Endothelial cell of umbilical vein (primary cell): ENCODE measurements at regions not wholly inside any gene's neighbourhood (a gene's known extent, or its start where the extent isn't known, plus 50 kb on each side); places are given as distances from the start of the nearest gene placed in this dataset.

Source experiments
- BruUV-seq: library from RNA; stranded (reverse); fragments of 400-500 nt; replicated peaks from 2 replicates; lab custom pipeline; 2021; lab: Mats Ljungman, UMichigan
- CTCF ChIA-PET: fragments of 300-600, 350-600 bp; sonication (Branson Sonifier 250); formaldehyde crosslinking; loops from one replicate; lab custom pipeline; 2021; ENCODE audit warnings: antibody characterized with exemption, inconsistent platforms; lab: Charles Lee
- POLR2A ChIA-PET: fragments of 300-600, 350-600 bp; sonication (Branson Sonifier 250); formaldehyde crosslinking; loops from one replicate; lab custom pipeline; 2021; ENCODE audit warnings: antibody characterized with exemption, inconsistent platforms; lab: Charles Lee
- DNase-seq: peaks from one replicate; pipeline ENCODE4 v3.0.0-alpha.2; 2011; ENCODE audit warnings: low read depth, low spot score
- FAIRE-seq: peaks from 2 replicates; lab custom pipeline; 2011; peaks lifted over from hg19 to GRCh38; lab: Jason Lieb, UNC
- H2AFZ ChIP-seq: 2 replicates; pipeline ENCODE4 v1.6.0; 2012; ENCODE audit warnings: low read depth, low read length, control low read depth, inconsistent platforms
- H3K27ac ChIP-seq: 2 replicates; pipeline ENCODE4 v1.5.1; 2011; ENCODE audit warnings: low read depth, mild to moderate bottlenecking, control low read depth, low read length, moderate library complexity; ENCODE audit not compliant: insufficient read depth
- H3K27me3 ChIP-seq, 2 experiments: 2 replicates each; pipeline versions ENCODE4 v1.6.0 to v1.6.1; 2011; ENCODE audit warnings: low read length in 2 of 2, mixed read lengths in 1 of 2; ENCODE audit not compliant: control insufficient read depth in 2 of 2, insufficient read depth in 2 of 2
- H3K36me3 ChIP-seq, 2 experiments: 2 replicates in 1 of 2; 3 replicates in 1 of 2; pipeline ENCODE4 v1.5.1; 2011; ENCODE audit warnings: low read length in 2 of 2, mild to moderate bottlenecking in 1 of 2, moderate library complexity in 1 of 2; ENCODE audit not compliant: control insufficient read depth in 2 of 2, insufficient read depth in 2 of 2; ENCODE audit errors: extremely low read depth in 1 of 2
- H3K4me1 ChIP-seq: 3 replicates; pipeline ENCODE4 v1.5.1; 2011; ENCODE audit warnings: mild to moderate bottlenecking, low read length; ENCODE audit not compliant: control insufficient read depth, insufficient read depth; ENCODE audit errors: extremely low read depth
- H3K4me2 ChIP-seq: 2 replicates; pipeline ENCODE4 v1.6.1; 2011; ENCODE audit warnings: low read length, control low read depth, mixed read lengths; ENCODE audit not compliant: insufficient read depth
- H3K4me3 ChIP-seq, 3 experiments: fragments of 200-600 bp in 1 of 3; sonication (generic), shearing (Covaris generic) in 1 of 3; replicated peaks in 1 of 3; 2 replicates each; pipeline ENCODE4 v1.5.1; 2011 to 2016; ENCODE audit warnings: control low read depth in 3 of 3, low read length in 3 of 3, mild to moderate bottlenecking in 2 of 3, inconsistent platforms in 1 of 3, low read depth in 1 of 3, moderate library complexity in 1 of 3; ENCODE audit not compliant: insufficient read depth in 1 of 3
- H3K79me2 ChIP-seq: 2 replicates; pipeline ENCODE4 v1.6.0; 2012; ENCODE audit warnings: low read length, inconsistent platforms; ENCODE audit not compliant: control insufficient read depth, insufficient read depth
- H3K9ac ChIP-seq: replicated peaks from 2 replicates; pipeline ENCODE3; 2011; ENCODE audit warnings: low read length, control low read depth; ENCODE audit not compliant: insufficient read depth; ENCODE audit errors: extremely low read depth
- H3K9me1 ChIP-seq: replicated peaks from 3 replicates; pipeline ENCODE4 v1.6.0; 2011; ENCODE audit warnings: mild to moderate bottlenecking, low read length; ENCODE audit not compliant: control insufficient read depth, insufficient read depth; ENCODE audit errors: extremely low read depth
- H3K9me3 ChIP-seq: replicated peaks from 2 replicates; pipeline ENCODE4 v1.5.1; 2012; ENCODE audit warnings: low read length, inconsistent platforms; ENCODE audit not compliant: control insufficient read depth, insufficient read depth
- H4K20me1 ChIP-seq: replicated peaks from 2 replicates; pipeline ENCODE3; 2011; ENCODE audit warnings: mild to moderate bottlenecking, low read length; ENCODE audit not compliant: control insufficient read depth, insufficient read depth; ENCODE audit errors: extremely low read depth
- EZH2 ChIP-seq: IDR thresholded peaks from 2 replicates; pipeline ENCODE4 v1.6.1; 2012; ENCODE audit warnings: borderline replicate concordance, low read depth, mild to moderate bottlenecking, moderate library complexity, low read length, inconsistent platforms; ENCODE audit not compliant: severe bottlenecking
- FOS ChIP-seq: IDR thresholded peaks from 2 replicates; pipeline ENCODE4 v1.6.1; 2011; ENCODE audit warnings: mild to moderate bottlenecking, low read length, moderate library complexity, borderline replicate concordance; ENCODE audit not compliant: insufficient read depth
- GATA2 ChIP-seq: IDR thresholded peaks from 2 replicates; pipeline ENCODE4 v1.7.0; 2011; ENCODE audit warnings: low read depth, mild to moderate bottlenecking, moderate library complexity, mixed read lengths, low read length; ENCODE audit not compliant: insufficient read length, insufficient read depth
- JUN ChIP-seq: IDR thresholded peaks from 2 replicates; pipeline ENCODE4 v1.6.1; 2011; ENCODE audit warnings: borderline replicate concordance, low read depth; ENCODE audit not compliant: insufficient read length, insufficient read depth
- MYC ChIP-seq: IDR thresholded peaks from one replicate; pipeline ENCODE4 v1.6.1; 2011; ENCODE audit warnings: mild to moderate bottlenecking, low read depth, low read length
- POLR2A ChIP-seq: IDR thresholded peaks from 2 replicates; pipeline ENCODE4 v1.6.1; 2012; ENCODE audit warnings: low read depth, mild to moderate bottlenecking, control low read depth, low read length
- POLR2AphosphoS5 ChIP-seq: IDR thresholded peaks from 2 replicates; pipeline ENCODE4 v1.6.1; 2012; ENCODE audit warnings: low read depth, mild to moderate bottlenecking, control low read depth, low read length, moderate library complexity; ENCODE audit not compliant: insufficient read depth
- dilution Hi-C: fragments of 300-500 bp; cut with MboI; formaldehyde crosslinking; loops from one replicate; pipeline ENCODE4 v1.15.0; 2019; ENCODE audit warnings: low sequenced_read_pairs; ENCODE audit not compliant: extremely low pct_ligation_motif_present
- intact Hi-C: fragments of 100-400 bp; cut with micrococcal nuclease; formaldehyde crosslinking; loops from one replicate; pipeline ENCODE4 v1.10.0; 2022
- TF ChIP-seq, protein P1 (sequence below): IDR thresholded peaks from 2 replicates; pipeline ENCODE4 v1.6.1; 2011; ENCODE audit not compliant: insufficient read depth, insufficient read length
- TF ChIP-seq, protein P2 (sequence below), 2 donors: IDR thresholded peaks; 1 replicate in 1 of 2; 2 replicates in 1 of 2; pipeline ENCODE4 v1.5.1; 2011; ENCODE audit warnings: low read length in 2 of 2, mild to moderate bottlenecking in 2 of 2, moderate library complexity in 2 of 2, control low read depth in 1 of 2, inconsistent platforms in 1 of 2, low read depth in 1 of 2; ENCODE audit not compliant: insufficient read depth in 1 of 2; ENCODE audit errors: extremely low read depth in 1 of 2

DNA sequence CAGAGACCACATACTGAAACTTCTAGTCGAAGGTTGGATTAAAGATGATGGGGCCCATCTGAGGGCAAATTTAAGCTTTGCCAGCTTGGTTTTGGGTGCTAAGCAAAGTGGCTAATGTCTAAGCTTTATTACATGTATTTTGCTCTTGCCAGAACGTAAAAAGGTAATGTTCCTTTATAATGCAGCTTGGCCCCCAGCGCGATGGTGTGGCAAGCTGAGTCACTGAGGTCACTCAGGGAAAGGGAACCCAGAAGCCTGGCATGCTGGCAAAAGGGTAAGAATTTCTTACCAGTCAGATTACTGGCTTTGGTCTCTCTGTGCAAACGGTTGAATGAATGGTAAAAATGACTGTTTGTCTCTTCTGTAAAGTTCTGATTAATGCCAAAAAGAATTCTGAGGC lies 158.3 kb upstream of the KCND2 start:
- no peaks in the 10 kb centered on the region for H3K27me3 ChIP-seq
- POLR2A ChIA-PET: no interaction called here
- H3K4me2 ChIP-seq: no peak overlapping the region
- intact Hi-C loops: no loop called here
- H4K20me1 ChIP-seq: no peaks in the 10 kb centered on the region
- dilution Hi-C loops: no loop called here
- FAIRE-seq: no peak
- no peak overlapping the region for H3K4me3 ChIP-seq
- H3K9me3 ChIP-seq: no peaks in the 10 kb centered on the region
- no peak for DNase-seq
- H2AFZ ChIP-seq: no peak overlapping the region
- TF ChIP-seq, protein P1, sequence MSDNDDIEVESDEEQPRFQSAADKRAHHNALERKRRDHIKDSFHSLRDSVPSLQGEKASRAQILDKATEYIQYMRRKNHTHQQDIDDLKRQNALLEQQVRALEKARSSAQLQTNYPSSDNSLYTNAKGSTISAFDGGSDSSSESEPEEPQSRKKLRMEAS: no peak
- TF ChIP-seq GATA2 (no peak), MYC (no peak), FOS (no peak), EZH2 (no peak), JUN (no peak), POLR2AphosphoS5 (no peak), POLR2A (no peak)
- TF ChIP-seq, protein P2, sequence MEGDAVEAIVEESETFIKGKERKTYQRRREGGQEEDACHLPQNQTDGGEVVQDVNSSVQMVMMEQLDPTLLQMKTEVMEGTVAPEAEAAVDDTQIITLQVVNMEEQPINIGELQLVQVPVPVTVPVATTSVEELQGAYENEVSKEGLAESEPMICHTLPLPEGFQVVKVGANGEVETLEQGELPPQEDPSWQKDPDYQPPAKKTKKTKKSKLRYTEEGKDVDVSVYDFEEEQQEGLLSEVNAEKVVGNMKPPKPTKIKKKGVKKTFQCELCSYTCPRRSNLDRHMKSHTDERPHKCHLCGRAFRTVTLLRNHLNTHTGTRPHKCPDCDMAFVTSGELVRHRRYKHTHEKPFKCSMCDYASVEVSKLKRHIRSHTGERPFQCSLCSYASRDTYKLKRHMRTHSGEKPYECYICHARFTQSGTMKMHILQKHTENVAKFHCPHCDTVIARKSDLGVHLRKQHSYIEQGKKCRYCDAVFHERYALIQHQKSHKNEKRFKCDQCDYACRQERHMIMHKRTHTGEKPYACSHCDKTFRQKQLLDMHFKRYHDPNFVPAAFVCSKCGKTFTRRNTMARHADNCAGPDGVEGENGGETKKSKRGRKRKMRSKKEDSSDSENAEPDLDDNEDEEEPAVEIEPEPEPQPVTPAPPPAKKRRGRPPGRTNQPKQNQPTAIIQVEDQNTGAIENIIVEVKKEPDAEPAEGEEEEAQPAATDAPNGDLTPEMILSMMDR (IDR thresholded peaks at IDR 0.05; ENCODE audit: extremely low read depth in 1 of 2, insufficient read depth in 1 of 2, low read depth in 1 of 2, low read length in 2 of 2): no peak
- no peak overlapping the region for H3K9ac ChIP-seq
- CTCF ChIA-PET: no interaction called here
- no peaks in the 10 kb centered on the region for H3K36me3 ChIP-seq
- no peaks in the 10 kb centered on the region for H3K4me1 ChIP-seq
- H3K9me1 ChIP-seq: no peaks in the 10 kb centered on the region
- BruUV-seq: no TSS peak
- H3K27ac ChIP-seq: no peak overlapping the region
- H3K79me2 ChIP-seq: no peaks in the 10 kb centered on the region
